ENCODE measurements at regions not wholly inside any gene's neighbourhood (a gene's known extent, or its start where the extent isn't known, plus 50 kb on each side); places are given as distances from the start of the nearest gene placed in this dataset.

- DNase-seq = no peak
- H3K4me3 Mint-ChIP-seq = peak overlapping the region; percentile 45; the same call in 1 of the 2 replicates
- H3K9me3 Mint-ChIP-seq = no peaks in the 10 kb centered on the region
Measured at GRCh38 chr2:156864325-156864724, 393.2 kb upstream of the GALNT5 start.

GRCh38 chr2:156864753-156865152 lies 392.8 kb upstream of the GALNT5 start:
- Mint-ChIP-seq H3K36me3 (ENCODE audit: low read depth) (no peaks in the 10 kb centered on the region), H3K4me3 (peak overlapping the region; percentile 45; the same call in 1 of the 2 replicates), H3K9me3 (no peaks in the 10 kb centered on the region), H3K4me1 (ENCODE audit: low read depth) (peaks cover 5% of the 10 kb centered on the region; the same call in 1 of the 2 replicates), H3K27me3 (ENCODE audit: insufficient read depth) (no peaks in the 10 kb centered on the region; the same call in 1 of the 2 replicates), H3K27ac (no peak overlapping the region)
- no peak for TF ChIP-seq CTCF (IDR thresholded peaks at IDR 0.05)
- DNase-seq = no peak

More at GRCh38 chr2:156864325-156864724, 393.2 kb upstream of the GALNT5 start:
- H3K27ac Mint-ChIP-seq = no peak overlapping the region
- no peaks in the 10 kb centered on the region; the same call in 1 of the 2 replicates for H3K27me3 Mint-ChIP-seq (ENCODE audit: insufficient read depth)
- peaks cover 5% of the 10 kb centered on the region; the same call in 1 of the 2 replicates for H3K4me1 Mint-ChIP-seq (ENCODE audit: low read depth)
- no peaks in the 10 kb centered on the region for H3K36me3 Mint-ChIP-seq (ENCODE audit: low read depth)
- no peak for TF ChIP-seq CTCF (IDR thresholded peaks at IDR 0.05)

GRCh38 chr2:156867201-156867600 lies 390.3 kb upstream of the GALNT5 start:
- Mint-ChIP-seq H3K4me3 (no peak overlapping the region), H3K9me3 (no peaks in the 10 kb centered on the region), H3K4me1 (ENCODE audit: low read depth) (peaks cover 5% of the 10 kb centered on the region; the same call in 1 of the 2 replicates), H3K36me3 (ENCODE audit: low read depth) (no peaks in the 10 kb centered on the region), H3K27me3 (ENCODE audit: insufficient read depth) (no peaks in the 10 kb centered on the region), H3K27ac (no peak overlapping the region)
- TF ChIP-seq CTCF (IDR thresholded peaks at IDR 0.05) = no peak
- no peak for DNase-seq

GRCh38 chr2:156874707-156875106 lies 382.8 kb upstream of the GALNT5 start:
- TF ChIP-seq CTCF (IDR thresholded peaks at IDR 0.05) = no peak
- no peak overlapping the region for H3K27ac Mint-ChIP-seq
- DNase-seq = no peak
- no peaks in the 10 kb centered on the region for H3K36me3 Mint-ChIP-seq (ENCODE audit: low read depth)
- H3K27me3 Mint-ChIP-seq (ENCODE audit: insufficient read depth) = peaks cover 5% of the 10 kb centered on the region
- no peak overlapping the region for H3K4me3 Mint-ChIP-seq
- no peaks in the 10 kb centered on the region for H3K9me3 Mint-ChIP-seq
- H3K4me1 Mint-ChIP-seq (ENCODE audit: low read depth) = no peaks in the 10 kb centered on the region

GRCh38 chr2:156883804-156884203 lies 373.7 kb upstream of the GALNT5 start:
- Mint-ChIP-seq H3K36me3 (ENCODE audit: low read depth) (no peaks in the 10 kb centered on the region), H3K4me1 (ENCODE audit: low read depth) (no peaks in the 10 kb centered on the region), H3K4me3 (no peak overlapping the region), H3K27ac (no peak overlapping the region), H3K9me3 (no peaks in the 10 kb centered on the region), H3K27me3 (ENCODE audit: insufficient read depth) (peaks cover 5% of the 10 kb centered on the region)
- peak; percentile 15 for DNase-seq
- TF ChIP-seq CTCF (IDR thresholded peaks at IDR 0.05) = no peak

- H3K4me3 Mint-ChIP-seq = no peak overlapping the region
- no peak for TF ChIP-seq CTCF (IDR thresholded peaks at IDR 0.05)
- DNase-seq = no peak
- H3K9me3 Mint-ChIP-seq = no peaks in the 10 kb centered on the region
- H3K27ac Mint-ChIP-seq = no peak overlapping the region
- H3K4me1 Mint-ChIP-seq (ENCODE audit: low read depth) = no peaks in the 10 kb centered on the region
- H3K27me3 Mint-ChIP-seq (ENCODE audit: insufficient read depth) = peaks cover 5% of the 10 kb centered on the region
- H3K36me3 Mint-ChIP-seq (ENCODE audit: low read depth) = no peaks in the 10 kb centered on the region
Measured at GRCh38 chr2:156884216-156884615, 373.3 kb upstream of the GALNT5 start.
